WTC11 (cell line): ENCODE measurements at regions not wholly inside any gene's neighbourhood (a gene's known extent, or its start where the extent isn't known, plus 50 kb on each side); places are given as distances from the start of the nearest gene placed in this dataset.

ENCODE experiments used
- CTCF ChIP-seq: fragments of 200-600 bp; IDR thresholded peaks from 2 replicates; pipeline ENCODE4 v1.8.0; 2022; ENCODE audit warnings: antibody characterized with exemption
- HMGA2 ChIP-seq: fragments of 250-450 bp; sonication (Bioruptor Pico); IDR thresholded peaks from 2 replicates; pipeline ENCODE4 v1.4.0; 2021; ENCODE audit warnings: mild to moderate bottlenecking, moderate library complexity
- MLX ChIP-seq: sonication (generic); formaldehyde crosslinking; IDR thresholded peaks from 2 replicates; pipeline ENCODE4 v1.8.1; 2023; ENCODE audit warnings: mild to moderate bottlenecking, missing genetic modification reagents, moderate library complexity
- TCF7 ChIP-seq: sonication (generic); formaldehyde crosslinking; IDR thresholded peaks from 2 replicates; pipeline ENCODE4 v1.8.0; 2022; ENCODE audit warnings: mild to moderate bottlenecking, low read depth, missing genetic modification reagents, moderate library complexity

GRCh38 chr9:22625540-22625939 lies 178.9 kb downstream of the DMRTA1 start:
- TF ChIP-seq CTCF: no peak
- no peak for TF ChIP-seq TCF7 (CRISPR knock-in tag)
- TF ChIP-seq HMGA2 (CRISPR knock-in tag): no peak
- no peak for TF ChIP-seq MLX (CRISPR knock-in tag)
